ENCODE measurements at regions not wholly inside any gene's neighbourhood (a gene's known extent, or its start where the extent isn't known, plus 50 kb on each side); places are given as distances from the start of the nearest gene placed in this dataset.
"Not testable (repeated sequence)": the region's sequence is repeated elsewhere in the genome, so short reads cannot be mapped to it uniquely, and the experiment has no call there.

DNA sequence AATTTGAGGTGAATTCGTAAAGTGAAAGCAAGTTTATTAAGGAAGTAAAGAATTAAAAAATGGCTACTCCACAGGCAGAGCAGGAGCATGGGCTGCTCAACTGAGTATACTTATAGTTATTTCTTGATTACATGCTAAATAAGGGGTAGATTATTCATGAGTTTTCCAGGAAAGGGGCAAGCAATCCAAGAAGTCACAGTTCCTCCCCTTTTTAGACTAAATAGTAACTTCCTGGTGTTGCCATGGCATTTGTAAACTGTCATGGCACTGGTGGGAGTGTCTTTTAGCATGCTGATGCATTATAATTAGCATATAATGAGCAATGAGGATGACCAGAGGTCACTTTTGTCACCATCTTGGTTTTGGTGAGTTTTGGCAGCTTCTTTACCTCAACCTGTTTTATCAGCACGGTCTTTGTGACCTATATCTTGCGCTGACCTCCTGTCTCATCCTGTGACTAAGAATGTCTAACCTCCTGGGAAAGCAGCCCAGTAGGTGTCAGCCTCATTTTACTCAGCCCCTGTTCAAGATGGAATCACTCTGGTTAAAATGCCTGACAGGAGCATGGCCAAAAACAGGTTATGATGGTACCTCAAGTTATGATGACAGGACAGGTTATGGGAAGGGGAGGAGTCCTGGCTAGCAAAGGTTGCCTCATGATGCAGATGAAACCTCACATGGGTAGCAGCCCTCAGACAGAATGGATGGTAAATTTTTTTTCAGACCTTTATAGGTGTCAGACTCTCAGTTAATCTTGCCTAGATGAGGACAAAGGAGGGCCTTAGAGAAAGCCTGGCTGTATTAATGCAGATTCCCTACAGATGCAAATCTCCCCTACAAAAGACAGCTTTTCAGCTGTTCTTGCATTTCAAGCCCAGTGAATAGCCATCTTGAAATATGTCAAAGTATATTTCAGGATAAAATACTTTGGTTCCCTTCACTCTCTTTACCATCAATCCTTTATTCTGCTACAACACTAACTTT lies 49.7 kb downstream of the SIPA1L2 start:
- DNase-seq = no peak

- DNase-seq = no peak
Observed at GRCh38 chr1:232579466-232579865, 50.5 kb downstream of the SIPA1L2 start.

GRCh38 chr1:232578651-232579195 lies 51.2 kb downstream of the SIPA1L2 start:
- no peak for DNase-seq

DNA sequence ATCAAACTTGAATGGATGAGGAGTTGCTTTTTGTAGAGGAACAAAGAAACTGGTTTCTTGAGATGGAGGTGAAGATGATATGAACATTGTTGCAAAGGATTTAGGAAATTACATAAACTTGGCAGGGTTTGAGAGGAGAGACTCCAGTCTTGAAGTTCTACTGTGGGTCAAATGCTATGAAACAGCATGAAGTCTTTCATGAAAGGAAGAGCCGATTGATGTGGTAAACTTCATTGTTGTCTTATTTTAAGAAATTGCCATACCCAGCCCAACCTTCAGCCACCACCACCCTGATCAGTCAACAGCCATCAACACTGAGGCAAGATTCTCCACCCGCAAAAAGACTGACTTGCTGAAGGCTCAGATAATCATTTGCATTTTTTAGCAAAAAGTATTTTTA lies 52.2 kb downstream of the SIPA1L2 start:
- DNase-seq = no peak

DNA sequence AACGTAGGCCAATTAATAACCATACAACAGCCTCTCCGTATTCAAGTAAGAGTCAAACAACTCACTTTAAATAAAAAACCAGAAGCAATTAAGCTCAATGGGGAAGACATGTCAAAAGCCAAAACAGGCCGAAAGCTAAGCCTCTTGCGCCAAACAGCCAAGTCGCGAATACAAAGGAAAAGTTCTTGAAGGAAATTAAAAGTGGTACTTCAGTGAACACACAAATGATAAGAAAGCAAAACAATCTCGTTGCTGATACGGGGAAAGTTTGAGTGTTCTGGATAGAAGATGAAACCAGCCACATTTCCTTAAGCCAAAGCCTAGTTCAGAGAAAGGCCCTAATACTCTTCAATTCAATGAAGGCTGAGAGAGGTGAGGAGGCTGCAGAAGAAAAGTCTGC lies 53.4 kb downstream of the SIPA1L2 start:
- DNase-seq = no peak

- no peak for DNase-seq
Observed at GRCh38 chr1:232575763-232576040, 54.2 kb downstream of the SIPA1L2 start.

- no peak for DNase-seq
Observed at GRCh38 chr1:232574889-232575762, 54.8 kb downstream of the SIPA1L2 start.

DNA sequence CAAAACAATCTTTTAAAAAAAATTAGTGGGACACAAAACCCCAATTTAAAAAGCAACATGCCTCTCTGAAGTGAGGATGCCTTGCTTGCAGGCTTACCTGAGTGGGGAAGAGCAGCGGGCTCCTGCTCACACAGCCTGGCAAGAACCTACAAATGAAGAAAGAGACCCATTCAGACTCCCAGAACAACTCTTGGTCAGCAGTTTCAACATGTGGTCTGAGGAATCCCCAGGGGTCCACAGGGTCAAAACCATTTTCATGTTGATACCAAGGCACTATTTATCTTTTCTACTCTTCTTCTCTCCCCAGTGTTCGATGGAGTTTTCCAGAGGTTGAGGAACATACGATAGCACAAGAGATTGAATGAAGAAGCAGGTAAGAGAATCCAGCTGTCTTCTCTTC lies 55.9 kb downstream of the SIPA1L2 start:
- no peak for DNase-seq

- no peak for DNase-seq
Observed at GRCh38 chr1:232571523-232571922, 58.4 kb downstream of the SIPA1L2 start.

GRCh38 chr1:232570007-232570406 lies 59.9 kb downstream of the SIPA1L2 start:
- DNase-seq = no peak

GRCh38 chr1:232569554-232569921 lies 60.4 kb downstream of the SIPA1L2 start:
- DNase-seq = not testable (repeated sequence)

DNA sequence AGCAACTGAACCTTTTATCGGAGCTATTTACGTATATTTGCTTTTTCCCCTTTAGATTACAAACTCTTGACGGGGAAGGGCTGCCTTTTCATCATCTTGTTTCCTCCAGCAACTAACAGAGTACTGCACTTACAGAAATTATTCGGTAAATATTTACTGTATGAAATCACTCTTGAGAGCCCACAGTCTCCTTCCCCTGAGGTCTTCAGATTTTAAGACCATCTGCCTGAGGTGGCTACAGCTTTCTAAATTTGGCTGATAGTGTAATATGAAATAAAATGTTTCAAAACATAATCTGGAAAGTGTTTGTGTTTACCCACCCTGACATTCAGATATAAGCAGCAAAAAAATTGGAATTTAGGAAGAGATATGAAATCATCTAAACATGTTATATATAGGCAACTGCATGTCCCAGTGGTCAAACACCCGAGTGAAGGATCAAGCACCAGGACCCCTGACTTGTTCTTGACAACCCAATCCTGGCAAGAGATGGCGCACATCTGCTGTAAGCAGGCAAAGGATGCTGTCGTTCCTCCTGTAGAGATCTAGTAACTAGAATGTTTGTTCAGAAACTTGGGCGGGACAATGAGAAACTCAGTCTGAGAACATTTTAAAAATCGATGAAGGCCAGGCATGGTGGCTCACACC lies 60.9 kb downstream of the SIPA1L2 start:
- DNase-seq = no peak

DNA sequence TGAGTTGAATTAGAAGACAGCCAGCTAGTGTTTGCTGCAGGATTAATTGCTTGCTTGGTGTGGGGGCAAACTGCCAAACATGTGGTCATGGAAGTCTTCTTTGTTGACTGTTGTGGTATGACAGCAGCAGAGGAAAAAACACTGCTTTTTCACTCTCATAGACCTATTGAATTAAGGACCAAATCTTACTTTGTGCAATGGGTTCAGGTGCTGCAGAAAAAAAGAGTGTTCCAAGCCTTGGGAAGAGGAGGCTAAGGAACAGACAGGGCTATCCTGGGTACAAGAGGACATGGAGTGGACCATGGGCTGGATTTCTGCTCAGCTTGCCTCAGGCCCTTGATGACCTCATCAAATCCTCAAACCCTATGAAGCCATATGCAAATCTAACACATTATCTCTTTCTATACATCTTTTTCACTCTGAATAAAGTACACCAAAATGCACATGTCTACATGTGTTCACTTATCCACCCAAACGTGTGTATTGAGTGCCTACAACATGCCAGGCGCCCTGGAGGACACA lies 61.5 kb downstream of the SIPA1L2 start:
- no peak for DNase-seq

DNA sequence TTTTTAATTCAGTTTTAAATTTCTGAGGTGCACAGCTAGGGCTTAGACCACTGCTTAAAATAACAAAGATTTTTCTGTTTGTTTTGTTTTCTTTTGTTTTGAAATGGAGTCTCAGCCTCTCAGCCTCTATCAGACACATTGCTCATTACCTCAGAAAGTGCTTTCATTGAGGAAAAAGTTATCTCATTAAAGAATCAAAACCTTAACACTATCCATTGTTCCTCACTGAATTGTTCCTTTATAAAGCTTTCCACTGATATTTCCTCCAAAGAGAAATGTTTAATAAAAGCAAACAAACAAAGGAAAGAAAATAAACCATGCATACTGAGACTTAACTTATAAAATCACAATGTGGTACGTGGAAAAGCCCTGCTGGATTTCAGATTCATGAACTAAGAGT lies 63.8 kb downstream of the SIPA1L2 start:
- DNase-seq = no peak

DNA sequence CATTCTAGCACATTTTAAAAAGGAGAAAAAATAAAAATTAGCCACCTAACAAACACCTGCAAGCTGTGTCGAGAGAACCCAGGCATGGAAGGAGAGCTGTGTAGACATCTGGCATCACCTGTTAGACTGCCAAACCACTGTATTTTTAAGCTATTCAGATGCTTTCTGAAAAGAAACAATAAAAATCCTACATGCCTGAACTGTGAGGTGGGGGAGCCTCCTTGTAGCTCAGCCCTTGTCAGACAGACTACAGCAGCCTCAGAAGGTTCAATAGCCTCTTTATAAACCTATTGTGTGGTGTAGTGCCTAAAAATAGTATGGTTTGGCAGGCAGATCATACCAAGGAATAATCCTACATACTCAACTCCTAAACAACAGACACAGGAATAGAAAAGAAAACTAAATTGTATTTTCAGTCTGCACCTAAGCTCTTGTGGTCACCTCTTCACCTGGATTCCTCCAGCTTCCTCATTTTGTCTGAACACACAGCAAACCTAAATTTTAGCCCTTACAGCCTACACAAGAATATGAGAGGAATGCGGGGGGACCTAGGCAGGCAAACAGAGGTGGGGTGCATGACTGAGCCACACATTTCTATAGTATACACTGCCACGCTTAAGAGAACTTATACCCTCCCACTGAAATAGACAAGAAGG lies 67.0 kb downstream of the SIPA1L2 start:
- no peak for DNase-seq

DNA sequence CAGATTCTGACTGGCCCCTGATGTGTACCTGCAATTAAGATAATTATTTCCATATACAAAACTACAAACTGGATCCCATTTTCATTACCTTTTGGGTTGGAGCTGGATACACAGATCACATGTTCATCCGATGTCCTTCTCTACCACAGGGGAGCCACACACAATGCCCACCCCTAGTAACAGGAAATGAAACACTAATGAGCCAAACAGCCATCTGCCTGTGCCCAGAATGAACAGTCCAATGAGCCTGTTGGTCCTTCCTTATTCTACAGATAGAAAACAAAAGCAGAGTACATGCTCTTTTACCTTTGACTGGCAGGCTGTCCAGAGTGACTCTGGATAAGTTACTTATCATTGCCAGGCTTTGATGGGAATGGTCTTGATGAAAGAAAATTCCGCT lies 68.6 kb downstream of the SIPA1L2 start:
- no peak for DNase-seq

GRCh38 chr1:232560940-232561339 lies 69.0 kb downstream of the SIPA1L2 start:
- DNase-seq = no peak

GRCh38 chr1:232558954-232559353 lies 71.0 kb downstream of the SIPA1L2 start:
- DNase-seq = no peak

GRCh38 chr1:232557502-232558191 lies 72.3 kb downstream of the SIPA1L2 start:
- no peak for DNase-seq

- DNase-seq = no peak
Observed at GRCh38 chr1:232557096-232557495, 72.8 kb downstream of the SIPA1L2 start.

DNA sequence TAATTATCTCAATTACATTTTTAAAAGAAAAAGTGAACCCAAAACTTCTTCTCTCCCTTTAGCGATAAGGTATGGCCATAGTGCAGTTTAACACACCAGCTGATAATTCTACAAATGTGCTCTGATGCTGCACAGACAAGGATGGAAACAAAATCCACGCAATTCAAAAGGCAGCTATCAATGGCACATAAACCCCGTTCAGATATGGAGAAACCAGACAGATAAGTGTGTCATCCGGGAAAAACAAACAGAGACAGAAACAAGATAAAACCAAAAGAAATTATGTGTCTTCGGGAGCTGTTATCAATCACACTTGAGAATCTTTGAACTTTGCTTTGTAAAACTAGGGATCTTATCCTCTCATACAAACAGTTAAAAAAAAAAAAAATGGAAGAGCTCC lies 73.6 kb downstream of the SIPA1L2 start:
- no peak for DNase-seq
